HG03064 (cell line): ENCODE measurements at regions not wholly inside any gene's neighbourhood (a gene's known extent, or its start where the extent isn't known, plus 50 kb on each side); places are given as distances from the start of the nearest gene placed in this dataset.

Experiments
- ATAC-seq: cut with Tn5 transposase; IDR thresholded peaks from one replicate; pipeline ENCODE4 v1.9.1; 2021; ENCODE audit warnings: low read depth; ENCODE audit not compliant: unreplicated experiment

DNA sequence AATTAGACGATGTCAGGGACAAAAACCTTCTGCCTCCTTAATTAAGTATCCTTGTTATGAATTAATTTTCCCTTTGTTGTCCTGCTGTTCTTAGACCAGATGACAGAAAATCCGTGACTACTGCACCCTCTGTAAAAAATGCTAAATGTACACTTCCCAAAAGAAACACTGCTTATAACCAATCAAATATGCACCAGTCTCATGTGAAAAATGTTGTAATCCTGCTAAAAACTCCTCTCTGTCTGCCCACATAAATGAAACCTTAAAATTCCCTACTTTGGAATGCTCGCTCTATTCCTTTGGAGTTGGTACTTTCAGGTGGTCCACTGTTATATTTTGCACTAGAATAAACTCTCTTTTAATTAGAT, 366.8 kb upstream of the CCDC179 start:
- no peak for ATAC-seq

DNA sequence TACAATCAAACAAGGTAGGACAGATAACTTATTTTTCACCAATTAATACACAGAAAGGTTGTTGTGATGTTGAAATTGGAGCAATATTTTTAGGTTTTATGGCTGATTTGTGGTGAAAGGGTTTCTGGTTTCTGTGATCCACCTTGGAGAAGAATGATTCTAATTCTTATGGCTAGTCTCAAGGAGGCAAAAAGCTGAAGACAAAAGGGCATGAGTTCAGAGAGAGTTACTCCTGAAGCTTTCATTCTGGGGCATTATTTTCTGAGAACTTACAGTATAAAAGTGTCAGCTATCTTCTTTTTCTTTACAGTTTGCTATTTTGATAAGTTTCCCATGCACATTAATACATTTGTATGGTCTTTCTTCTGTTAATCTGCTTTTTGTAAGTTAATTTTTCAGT, 372.4 kb upstream of the CCDC179 start:
- ATAC-seq = no peak

DNA sequence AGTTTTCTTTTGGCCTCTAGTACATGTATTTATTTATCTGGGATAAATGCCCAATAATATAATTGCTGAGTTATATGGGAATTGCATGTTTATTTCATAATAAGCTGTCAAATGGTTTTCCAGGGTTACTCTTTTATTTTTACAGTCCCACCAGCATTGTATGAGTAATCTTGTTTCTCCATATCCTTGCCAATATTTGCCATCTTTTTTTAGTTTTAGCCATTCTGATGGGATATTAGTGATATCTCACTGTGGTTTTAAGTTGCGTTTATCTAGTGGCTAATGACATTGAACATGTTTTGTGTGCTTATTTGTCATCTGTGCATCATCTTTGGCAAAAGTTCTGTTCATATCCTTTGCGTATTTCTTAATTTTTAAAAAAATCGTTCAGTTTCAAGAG, 372.8 kb upstream of the CCDC179 start:
- ATAC-seq = no peak

DNA sequence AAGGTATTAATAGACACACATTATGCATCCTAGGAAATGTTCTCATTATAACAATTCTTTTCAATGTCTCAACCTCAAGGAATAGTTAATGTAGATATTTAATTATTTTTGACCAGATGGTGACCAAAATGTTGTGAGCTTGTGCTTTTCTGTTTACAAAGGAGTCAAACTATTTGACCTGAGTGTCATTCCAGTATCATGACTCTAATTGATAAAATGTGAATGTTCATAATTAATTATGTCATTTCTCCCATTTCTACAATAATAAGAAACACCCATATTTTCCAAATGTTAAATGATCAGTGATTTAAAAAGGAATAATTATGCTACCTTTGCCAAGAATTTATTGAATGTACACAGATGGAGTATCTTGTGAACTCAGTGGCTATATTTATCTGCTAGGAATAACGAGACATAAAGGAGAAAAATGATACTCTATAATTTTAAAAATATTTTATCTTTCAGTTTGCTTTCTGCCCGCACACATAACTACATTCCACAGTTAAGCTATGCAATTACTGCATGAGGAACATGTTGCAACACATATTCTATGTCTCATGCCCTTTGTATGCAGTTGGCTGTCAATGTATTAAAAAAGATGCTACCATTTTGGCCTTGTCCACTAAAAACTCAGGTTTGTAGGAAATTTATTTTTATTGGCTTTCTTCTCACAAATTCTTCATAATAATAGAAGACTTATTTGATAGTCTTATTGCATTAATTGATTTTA, 376.7 kb upstream of the CCDC179 start:
- ATAC-seq = no peak

DNA sequence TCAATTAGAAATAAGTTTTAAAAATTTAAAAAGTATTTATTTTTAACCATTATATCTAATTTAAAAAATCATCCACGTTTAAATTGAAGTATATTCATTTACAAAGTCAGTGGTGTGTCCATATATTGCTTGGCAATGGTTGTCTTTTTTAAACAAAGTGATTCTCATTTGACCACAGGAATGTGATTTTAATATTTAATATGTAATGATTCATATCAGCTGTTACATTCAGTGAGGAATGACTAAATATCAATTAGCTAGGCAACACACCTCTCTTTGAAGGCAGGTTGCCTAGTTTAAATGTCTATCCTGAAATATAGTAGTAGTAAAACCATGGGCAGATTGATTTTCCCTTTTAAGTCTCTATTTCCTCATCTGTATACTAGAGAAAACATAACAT, 392.2 kb upstream of the CCDC179 start:
- ATAC-seq = no peak

DNA sequence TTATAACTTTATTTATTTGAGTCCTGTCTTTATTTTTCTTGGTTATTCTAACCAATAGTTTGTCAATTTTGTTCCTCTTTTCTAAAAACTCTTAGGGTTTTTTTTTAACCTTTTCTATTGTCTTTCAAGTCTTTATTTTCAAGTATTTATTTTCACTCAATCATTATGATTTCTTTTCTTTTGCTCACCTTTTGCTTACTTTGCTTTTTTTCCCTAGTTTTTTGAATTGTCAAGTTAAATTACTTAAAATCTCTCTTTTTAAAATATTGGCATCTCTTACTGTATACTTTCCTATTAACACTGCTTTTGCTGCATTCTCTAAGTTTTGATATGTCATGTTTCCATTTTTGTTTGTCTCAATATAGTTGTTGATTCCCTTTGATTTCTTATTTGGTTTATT, 396.8 kb upstream of the CCDC179 start:
- no peak for ATAC-seq

DNA sequence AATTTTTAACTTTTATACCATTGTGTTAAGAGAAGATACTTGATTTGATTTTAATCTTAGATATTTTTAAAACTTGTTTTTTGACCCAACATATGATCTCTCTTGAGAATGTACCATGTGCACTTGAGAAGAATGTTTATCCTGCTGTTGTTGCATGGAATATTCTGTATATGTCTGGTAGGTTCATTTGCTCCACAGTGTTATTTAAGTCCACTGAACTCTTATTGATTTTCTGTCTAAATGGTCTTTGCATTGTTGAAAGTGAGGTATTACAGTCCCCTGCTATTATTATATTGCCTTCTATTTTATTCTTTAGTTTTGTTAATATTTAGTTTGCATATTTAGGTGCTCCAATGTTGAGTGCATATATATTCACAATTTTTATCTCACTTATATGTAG, 397.3 kb upstream of the CCDC179 start:
- ATAC-seq = no peak

DNA sequence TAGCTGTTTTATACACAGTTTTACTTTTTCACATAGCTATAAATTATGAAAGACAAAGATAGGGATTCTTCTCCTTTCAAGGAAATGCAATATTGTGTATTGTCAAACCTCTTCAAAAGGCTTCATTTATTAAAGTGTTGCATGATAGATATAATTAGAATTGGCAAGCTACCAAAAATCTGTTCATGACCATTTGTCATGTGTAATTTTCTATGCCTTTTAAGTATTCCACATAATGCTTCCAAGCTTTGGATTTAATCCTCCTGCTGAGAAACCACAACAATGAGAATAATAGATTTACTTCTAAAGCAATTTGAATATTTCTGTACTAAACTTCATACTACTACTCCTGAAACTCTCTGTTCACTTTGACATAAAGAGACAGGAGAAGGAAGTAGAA, 403.2 kb upstream of the CCDC179 start:
- no peak for ATAC-seq

DNA sequence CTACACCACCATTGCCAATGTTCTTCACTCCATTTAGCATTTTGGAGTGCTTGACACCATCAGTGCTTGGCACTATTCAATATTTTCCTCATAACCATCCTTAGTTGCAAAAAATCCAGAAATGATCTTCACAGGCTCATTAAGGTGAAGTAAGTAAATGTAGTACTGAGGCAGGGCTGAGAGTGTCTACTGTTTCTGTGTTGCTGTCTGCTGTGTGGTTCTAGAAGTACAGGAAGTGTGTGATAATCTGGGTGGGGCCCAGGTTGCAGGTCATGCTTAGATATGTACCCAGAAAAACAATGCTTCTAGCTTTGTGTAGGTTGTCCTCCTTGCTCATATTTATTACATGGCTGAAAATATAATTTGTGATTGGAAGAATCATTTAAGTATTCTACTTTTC, 411.8 kb upstream of the CCDC179 start:
- no peak for ATAC-seq

DNA sequence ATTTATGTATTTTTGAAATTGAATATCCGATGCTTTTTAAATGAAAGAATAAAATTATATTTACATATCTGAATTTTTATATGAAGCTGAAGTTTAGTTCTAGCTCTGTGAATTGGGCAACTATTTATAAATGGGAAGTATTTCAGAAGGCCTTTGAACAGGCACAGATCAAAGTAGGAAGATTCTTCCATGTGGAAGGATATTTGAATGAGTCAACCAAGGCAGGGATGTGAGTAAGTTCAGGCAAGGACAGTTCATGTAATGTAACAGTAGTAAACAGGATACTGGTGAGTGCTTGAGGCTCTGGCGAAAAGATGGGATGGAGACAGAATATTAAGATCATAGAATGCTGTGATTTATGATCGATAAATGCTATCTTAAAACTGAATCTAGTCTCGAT, 417.8 kb upstream of the CCDC179 start:
- ATAC-seq = no peak

DNA sequence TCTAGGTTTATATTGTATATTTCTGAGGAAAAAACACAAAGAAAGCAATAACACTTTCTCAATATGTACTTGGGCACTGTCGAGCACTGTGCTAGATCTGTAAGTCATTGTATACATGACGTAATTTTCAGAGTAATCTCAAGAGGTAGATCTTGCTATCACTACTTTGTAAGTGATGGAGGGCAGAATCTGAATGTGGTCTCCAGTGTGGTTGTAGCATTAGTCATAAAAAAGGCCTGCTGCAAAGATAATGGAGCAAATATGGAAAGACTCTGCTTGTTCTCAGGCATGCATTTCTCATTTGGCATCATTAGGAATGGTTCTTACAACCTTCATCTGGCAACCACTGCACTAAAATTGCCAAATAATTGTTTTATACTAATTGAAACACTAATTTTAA, 419.8 kb upstream of the CCDC179 start:
- no peak for ATAC-seq

DNA sequence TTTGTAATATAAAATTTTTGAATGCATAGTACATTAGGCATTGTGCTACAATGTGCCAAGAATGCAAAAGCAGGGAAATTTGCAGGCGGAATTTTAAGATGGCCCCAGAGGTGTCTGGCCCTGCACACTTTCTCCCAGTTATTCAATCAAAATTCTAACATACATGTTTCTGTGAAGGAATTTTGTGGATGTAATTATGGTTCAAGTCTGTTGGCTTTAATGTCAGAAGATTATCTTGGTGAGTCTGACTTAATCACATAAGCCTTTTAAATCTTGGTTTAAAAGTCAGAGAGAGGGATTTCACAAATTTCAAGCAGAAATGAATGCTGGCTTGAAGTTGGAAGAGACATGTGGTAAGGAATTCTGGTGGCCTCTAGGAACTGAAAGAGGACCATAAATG, 423.4 kb upstream of the CCDC179 start:
- ATAC-seq = no peak

DNA sequence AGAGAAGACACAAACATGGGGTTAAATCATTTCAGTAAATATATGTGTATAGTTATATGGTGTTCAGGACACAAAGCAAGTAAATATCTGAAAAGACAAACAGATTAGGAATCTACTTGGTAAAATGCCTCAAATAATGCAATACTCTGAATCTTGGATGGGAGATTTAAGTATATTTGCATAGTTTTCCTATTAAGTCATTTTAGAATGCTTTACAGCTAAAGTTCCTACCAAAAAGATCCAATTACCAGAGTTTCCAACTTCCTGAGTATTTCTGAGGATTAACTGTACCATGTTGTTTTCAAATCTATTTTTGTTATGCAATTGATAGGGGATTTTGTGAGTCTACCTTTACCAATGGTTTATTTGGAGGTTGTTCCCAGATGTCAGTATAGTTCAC, 424.4 kb upstream of the CCDC179 start:
- ATAC-seq = no peak

DNA sequence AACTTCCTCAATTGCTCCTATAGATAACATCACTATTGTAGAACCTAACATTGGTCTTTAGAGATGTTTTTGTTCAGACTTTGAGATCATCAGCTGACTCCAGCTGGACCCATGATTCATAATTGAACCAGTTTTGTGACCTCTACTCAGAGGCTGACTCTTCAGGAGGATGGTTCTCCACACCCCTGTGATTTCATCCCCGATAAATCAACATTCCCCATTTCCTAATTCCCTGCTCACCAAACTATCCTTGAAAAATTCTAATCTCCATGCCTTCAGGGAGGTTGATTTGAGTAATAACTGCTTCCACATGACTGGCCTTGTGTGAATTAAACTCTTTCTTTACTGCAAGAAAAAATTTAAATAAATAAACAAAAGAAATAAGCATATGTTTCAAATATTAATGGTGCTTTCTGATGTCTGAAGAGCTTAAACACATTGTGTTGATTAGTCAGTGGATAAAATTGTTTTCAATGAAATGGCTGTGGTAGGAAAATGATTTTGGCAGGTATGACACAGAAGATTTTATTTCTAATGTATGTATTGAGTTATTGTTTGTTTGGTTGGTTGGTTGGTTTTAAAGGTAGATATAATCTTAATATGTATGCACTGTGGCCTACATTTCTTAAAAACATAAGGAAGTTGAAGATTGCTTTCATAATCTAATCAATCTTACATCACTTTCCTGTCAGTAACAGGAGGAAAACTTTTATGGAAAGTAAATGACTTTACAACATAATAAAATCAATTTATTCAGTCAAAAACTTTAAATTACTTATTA, 427.9 kb upstream of the CCDC179 start:
- ATAC-seq = no peak

DNA sequence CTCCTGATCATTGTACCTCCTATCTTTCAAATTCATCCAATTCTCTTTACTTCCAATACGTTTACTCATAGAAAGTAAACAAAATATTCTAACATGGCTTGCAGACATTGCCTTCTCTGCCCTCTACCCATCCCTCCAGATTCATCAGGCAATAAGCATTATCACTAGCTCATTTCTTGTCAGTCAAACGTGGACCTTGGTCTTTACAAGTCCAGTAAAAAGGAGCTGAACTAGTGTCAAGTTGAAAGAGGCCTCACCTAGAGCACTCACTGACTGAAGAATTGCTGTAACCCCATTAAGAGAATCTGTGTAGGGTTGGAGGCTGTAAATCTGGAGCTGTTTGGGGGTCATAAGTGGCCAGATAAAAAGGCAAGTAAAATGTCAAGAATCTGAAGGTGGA, 435.0 kb upstream of the CCDC179 start:
- no peak for ATAC-seq

DNA sequence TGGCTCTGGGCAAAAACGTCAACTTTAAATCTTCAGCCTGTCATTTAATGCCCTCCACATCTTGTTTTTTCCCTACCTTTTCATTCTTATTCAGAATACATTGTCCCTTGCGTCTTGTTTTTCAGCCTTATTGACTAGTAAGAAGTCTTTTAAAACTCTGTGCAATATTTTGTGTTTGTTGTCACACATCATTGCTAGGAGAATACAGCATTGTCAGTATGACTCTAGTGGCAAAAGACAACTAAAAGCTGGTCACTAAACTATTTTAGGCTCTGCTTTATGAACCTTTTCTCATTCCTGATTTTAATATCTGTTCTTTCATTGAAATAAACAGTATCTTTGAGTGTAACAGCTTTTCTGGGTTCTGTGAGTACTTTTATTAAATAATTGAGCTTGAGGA, 447.8 kb upstream of the CCDC179 start:
- no peak for ATAC-seq

DNA sequence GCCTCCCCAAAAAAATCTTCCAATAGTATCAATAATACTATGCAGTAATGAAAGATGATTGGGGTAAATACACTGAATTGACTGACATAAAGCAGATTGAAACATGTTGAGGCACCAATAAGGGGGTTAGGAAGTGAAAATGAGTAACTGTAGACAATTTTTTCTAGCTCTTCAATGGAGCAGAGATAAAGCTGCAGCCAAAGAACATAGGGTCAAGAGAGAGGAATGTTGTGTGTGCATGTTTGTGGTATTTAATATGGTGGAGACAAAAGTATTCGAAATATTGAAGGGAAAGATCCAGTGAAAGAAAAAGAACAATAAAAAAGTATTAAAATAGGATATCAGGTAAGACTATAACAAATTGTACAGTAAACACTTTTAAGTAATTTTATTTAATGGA, 450.0 kb upstream of the CCDC179 start:
- ATAC-seq = no peak

DNA sequence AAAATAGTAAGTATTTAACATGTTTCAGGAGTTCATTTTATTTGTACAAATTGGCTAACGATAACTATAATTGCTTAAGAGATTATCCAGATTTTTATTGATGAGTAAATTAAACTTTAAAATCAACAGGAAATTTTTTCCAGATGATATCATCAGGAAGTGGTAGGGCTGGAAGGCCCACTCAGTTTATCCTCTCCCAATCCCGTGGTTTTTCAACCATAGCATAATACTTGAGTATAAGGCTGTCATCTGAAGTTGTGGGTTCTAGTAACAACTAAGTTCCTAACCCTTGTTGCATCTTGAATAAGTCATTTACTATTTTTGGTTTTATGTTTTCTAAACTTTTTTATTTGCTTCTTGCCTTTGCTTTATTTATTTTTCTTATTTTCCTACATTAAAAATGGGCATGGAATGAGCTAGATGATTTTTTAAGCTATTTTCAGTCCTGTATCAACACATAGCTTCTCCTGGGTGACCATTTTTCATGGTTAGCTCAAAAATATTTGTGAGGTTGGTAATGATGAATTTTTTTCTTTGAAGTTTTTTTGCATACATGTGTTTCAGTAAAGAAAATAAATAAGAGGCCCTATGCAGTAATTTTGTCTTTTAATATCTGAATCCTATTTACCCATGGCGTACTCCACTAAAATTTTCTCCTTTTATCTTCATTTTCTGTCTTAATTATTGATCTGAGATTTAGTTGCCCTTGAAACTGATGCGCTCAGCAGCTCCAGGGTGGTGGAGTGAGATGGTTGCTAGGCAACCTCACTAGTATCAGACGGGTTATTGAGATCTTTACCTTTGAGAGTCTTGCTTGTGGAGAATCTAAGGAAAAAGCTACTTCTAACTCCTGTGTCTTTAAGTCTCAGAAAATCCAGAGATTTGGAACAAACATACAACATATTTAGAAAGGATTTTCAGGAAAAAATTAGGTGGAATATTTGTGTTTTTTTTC, 452.0 kb upstream of the CCDC179 start:
- ATAC-seq = no peak

DNA sequence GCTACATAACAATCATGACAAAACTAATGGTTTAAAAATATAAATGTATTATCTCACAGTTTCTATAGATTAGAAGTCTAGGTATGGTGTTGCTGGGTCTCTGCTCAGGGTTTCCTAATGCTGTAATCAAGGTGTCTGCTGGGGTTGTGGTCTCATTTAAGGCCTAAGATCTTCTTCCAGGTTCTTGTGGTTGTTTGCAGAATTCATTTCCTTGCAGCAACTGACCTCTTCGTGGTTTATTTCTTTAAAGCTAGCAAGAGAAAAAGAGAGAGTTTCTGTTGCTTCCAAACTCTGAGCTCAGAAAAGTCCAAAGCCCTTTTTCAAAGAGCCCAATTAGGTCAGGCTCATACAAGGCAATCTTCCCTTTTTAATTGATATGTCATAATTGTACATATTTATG, 452.7 kb upstream of the CCDC179 start:
- no peak for ATAC-seq

DNA sequence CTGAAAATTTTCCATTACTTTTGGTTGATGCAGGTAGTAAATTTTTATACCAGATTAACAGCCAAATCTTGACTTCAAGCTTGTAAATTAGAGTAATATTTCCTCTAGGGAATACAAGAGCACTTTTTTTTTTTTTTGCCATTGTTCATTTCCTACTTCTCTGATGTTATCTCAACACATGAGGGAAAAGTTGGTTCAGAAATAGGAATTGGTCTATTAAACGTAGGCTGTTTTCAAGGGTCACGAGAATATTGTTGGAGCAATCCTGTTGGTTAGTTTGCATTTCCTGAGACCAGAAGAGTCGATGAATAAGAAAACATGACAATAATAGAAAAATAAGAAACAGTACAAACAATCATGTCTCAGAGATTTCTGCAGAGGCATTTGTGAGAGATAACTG, 453.9 kb upstream of the CCDC179 start:
- ATAC-seq = no peak

DNA sequence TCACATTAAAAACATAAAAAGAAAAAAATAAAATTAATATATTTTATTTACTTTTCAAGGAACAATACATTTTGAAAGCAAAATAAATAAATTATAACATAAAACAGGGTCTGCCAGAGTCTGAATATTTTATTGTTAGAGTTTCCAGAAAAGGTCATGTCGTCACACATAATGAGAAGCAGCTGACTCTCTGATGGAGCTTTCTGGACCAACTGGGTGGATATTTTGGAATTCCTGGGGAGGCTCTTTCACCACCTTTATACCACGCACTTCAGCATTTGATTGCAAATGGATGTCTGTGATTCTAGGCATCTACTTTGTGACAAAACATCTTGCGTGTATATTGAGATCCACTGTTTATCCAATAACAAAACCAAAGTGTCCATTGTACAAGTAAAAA, 455.0 kb upstream of the CCDC179 start:
- ATAC-seq = no peak
